Retinal pigment epithelial cell (primary cell): ENCODE measurements at regions not wholly inside any gene's neighbourhood (a gene's known extent, or its start where the extent isn't known, plus 50 kb on each side); places are given as distances from the start of the nearest gene placed in this dataset.
"Not testable (repeated sequence)": the region's sequence is repeated elsewhere in the genome, so short reads cannot be mapped to it uniquely, and the experiment has no call there.

Experiments used
- DNase-seq: peaks from one replicate; pipeline ENCODE4 v3.0.0-alpha.2; 2010; ENCODE audit warnings: low read depth
- H3K4me3 ChIP-seq: 2 replicates; pipeline ENCODE4 v1.5.1; 2011; ENCODE audit warnings: mild to moderate bottlenecking, low read length, control low read depth, moderate library complexity
- TF ChIP-seq, protein P1 (sequence below): conservative IDR thresholded peaks from 2 replicates; pipeline ENCODE4 v1.5.1; 2011; ENCODE audit warnings: low read depth, low read length, control low read depth, inconsistent platforms

DNA sequence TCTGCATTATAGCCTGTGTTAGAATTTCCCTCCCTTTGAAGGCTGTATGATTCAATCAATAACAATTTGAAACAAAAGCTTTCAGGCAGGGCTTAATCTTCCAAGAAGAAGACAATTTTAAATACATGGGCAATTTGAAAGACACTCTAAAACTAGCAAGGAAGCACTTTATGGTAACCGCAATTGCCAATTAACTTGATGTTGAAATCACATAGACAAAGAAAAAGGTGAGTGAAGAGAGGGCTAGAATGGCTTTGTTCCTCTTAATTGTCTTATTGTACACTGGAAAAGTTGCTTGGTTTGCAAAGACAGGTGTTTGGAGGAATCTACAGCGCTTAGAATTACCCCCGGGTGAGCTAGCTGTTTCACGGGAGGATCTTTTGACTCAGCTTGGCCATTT, 74.4 kb upstream of the PRKX start:
- DNase-seq = no peak
- TF ChIP-seq, protein P1, sequence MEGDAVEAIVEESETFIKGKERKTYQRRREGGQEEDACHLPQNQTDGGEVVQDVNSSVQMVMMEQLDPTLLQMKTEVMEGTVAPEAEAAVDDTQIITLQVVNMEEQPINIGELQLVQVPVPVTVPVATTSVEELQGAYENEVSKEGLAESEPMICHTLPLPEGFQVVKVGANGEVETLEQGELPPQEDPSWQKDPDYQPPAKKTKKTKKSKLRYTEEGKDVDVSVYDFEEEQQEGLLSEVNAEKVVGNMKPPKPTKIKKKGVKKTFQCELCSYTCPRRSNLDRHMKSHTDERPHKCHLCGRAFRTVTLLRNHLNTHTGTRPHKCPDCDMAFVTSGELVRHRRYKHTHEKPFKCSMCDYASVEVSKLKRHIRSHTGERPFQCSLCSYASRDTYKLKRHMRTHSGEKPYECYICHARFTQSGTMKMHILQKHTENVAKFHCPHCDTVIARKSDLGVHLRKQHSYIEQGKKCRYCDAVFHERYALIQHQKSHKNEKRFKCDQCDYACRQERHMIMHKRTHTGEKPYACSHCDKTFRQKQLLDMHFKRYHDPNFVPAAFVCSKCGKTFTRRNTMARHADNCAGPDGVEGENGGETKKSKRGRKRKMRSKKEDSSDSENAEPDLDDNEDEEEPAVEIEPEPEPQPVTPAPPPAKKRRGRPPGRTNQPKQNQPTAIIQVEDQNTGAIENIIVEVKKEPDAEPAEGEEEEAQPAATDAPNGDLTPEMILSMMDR = no peak
- no peak overlapping the region for H3K4me3 ChIP-seq

GRCh38 chrX:3785822-3786221, 72.4 kb upstream of the PRKX start:
- H3K4me3 ChIP-seq, DNase-seq: not testable (repeated sequence)

DNA sequence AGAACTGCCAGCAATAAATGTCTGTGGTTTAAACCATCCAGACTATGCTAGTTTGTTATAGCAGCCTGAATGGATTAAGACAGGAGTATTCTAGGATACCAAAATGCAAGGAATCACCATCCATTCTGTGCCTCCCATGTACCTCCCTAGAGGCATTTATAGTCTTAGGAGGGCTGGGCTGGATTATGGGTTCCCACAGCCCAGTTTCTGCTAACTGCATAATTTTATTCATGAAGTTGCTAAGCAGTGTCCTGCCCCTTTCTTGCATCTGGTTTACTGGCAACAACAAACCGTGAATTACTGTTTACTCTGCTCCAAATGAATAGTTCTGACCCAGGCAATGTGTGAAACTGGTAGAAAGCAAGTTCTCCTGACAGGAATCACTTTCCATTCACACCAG, 67.1 kb upstream of the PRKX start:
- H3K4me3 ChIP-seq = no peak overlapping the region
- TF ChIP-seq, protein P1 = no peak
- DNase-seq = no peak

DNA sequence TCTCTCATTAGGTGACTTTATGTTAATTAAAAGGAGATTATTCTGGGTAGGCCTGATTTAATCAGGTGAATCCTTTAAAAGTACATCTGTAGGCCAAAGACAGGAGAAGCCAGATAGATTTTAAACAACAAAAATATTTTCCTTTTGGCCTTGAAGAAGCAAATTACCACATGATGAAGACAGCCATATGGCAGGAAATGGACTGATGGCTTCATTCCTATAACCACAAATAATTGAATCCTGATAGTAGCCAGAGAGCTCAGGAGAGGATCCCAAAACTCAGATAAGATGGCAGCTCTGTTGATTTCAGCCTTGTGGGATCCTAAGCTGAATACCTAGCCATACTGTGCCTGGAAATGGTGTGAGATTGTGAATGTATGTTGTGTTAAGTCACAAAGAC, 66.1 kb upstream of the PRKX start:
- no peak for DNase-seq
- H3K4me3 ChIP-seq = no peak overlapping the region
- TF ChIP-seq, protein P1 = no peak

GRCh38 chrX:3777416-3777815, 64.0 kb upstream of the PRKX start:
- TF ChIP-seq, protein P1 = no peak
- no peak overlapping the region for H3K4me3 ChIP-seq
- DNase-seq = no peak

GRCh38 chrX:3771766-3772165, 58.3 kb upstream of the PRKX start:
- TF ChIP-seq, protein P1 = no peak
- no peak for DNase-seq
- H3K4me3 ChIP-seq = no peak overlapping the region

DNA sequence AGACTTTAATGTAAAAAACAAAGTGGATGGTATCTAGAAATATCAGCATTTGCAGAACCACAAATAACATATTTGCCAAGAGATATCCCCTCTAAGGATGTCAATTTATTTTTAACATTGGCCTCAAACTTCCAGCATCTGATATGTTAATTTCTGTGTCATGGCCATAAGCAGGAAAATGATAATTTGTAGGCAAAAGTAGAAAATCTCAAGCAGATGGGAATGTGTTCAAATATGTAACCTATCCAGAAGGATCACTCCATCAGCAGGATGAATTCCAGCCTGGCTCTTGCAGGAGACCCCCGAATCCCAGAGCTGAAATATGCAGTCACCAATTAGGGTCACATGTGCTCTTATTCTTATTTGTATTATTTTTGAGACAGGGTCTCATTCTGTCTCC, 55.4 kb upstream of the PRKX start:
- TF ChIP-seq, protein P1 = no peak
- no peak overlapping the region for H3K4me3 ChIP-seq
- DNase-seq = no peak
